SK-N-MC (cell line): ENCODE measurements at regions not wholly inside any gene's neighbourhood (a gene's known extent, or its start where the extent isn't known, plus 50 kb on each side); places are given as distances from the start of the nearest gene placed in this dataset.

Source experiments
- EZH2 ChIP-seq: fragments of 200-600 bp; sonication (generic); IDR thresholded peaks from one replicate; pipeline ENCODE4 v1.6.1; 2017; ENCODE audit warnings: antibody characterized with exemption
- POLR2AphosphoS5 ChIP-seq: IDR thresholded peaks from 2 replicates; pipeline ENCODE4 v1.6.1; 2012; ENCODE audit warnings: mild to moderate bottlenecking, low read depth, low read length, borderline replicate concordance

DNA sequence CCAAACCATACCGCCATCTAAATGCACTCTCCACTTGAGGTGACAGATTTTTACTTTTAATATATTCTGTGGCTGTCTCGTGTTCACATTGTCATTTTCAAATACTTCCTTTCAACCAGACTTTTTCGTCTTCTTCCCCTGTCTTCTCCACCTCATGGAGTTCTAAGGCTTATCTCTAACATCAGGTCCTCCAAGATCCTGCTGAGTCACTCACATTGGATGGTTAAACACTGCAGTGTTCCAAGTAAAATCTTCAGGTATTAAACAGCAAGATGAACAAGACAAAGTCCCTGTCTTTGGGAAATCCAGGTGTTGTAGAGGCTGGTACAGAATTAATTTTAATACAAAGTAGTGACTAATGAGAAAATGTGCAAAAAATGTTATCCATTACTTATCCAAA is 330.2 kb upstream of the KIF2B start:
- no peak for TF ChIP-seq EZH2
- TF ChIP-seq POLR2AphosphoS5, result no peak
